HepG2 (cell line): ENCODE measurements at regions not wholly inside any gene's neighbourhood (a gene's known extent, or its start where the extent isn't known, plus 50 kb on each side); places are given as distances from the start of the nearest gene placed in this dataset.

Experiments
- ATAC-seq: fragments of 200-7000 bp; cut with Tn5 transposase; 3 replicates; pipeline ENCODE4 v1.9.1; 2020; ENCODE audit warnings: mild to moderate bottlenecking, moderate library complexity
- BruUV-seq: library from RNA; stranded (reverse); fragments of 400-500 nt; replicated peaks from 2 replicates; lab custom pipeline; 2021; lab: Mats Ljungman, UMichigan
- CTCF ChIA-PET: fragments of 300-600 bp; formaldehyde crosslinking; extraction: SDS; loops from one replicate; lab custom pipeline; 2021; ENCODE audit warnings: low total read pairs, inconsistent platforms, low intra/inter-chr PET ratio; lab: Yijun Ruan, JAX
- POLR2A ChIA-PET: fragments of 350-600 bp; sonication (Branson Sonifier 250); formaldehyde crosslinking; loops from one replicate; lab custom pipeline; 2020; ENCODE audit warnings: antibody characterized with exemption, inconsistent platforms; lab: Yijun Ruan, JAX
- DNase-seq: peaks from one replicate; pipeline ENCODE4 v3.0.0-alpha.2; 2015; ENCODE audit warnings: low spot score
- FAIRE-seq: peaks from 3 replicates; lab custom pipeline; 2011; peaks lifted over from hg19 to GRCh38; lab: Jason Lieb, UNC
- H2AFZ ChIP-seq: one replicate; pipeline ENCODE4 v1.6.1; 2011; ENCODE audit warnings: low read length, inconsistent platforms
- H3K27ac ChIP-seq: fragments of 300-600 bp; 3 replicates; pipeline ENCODE4 v1.8.0; 2011; ENCODE audit warnings: mixed run types, mild to moderate bottlenecking, mixed read lengths, low read length, inconsistent platforms; ENCODE audit not compliant: insufficient read depth; ENCODE audit errors: extremely low read length
- H3K27me3 ChIP-seq, 2 experiments: fragments of 200-600 bp in 1 of 2; 2 replicates in 1 of 2; 3 replicates in 1 of 2; pipeline versions ENCODE4 v1.6.0 to v1.8.0; 2011; ENCODE audit warnings: low read length in 2 of 2, mild to moderate bottlenecking in 2 of 2, moderate library complexity in 2 of 2, inconsistent platforms in 1 of 2; ENCODE audit not compliant: insufficient read depth in 2 of 2, control insufficient read depth in 1 of 2
- H3K36me3 ChIP-seq, 2 experiments: fragments of 200-600 bp in 1 of 2; replicated peaks in 1 of 2; 2 replicates in 1 of 2; 3 replicates in 1 of 2; pipeline versions ENCODE4 v1.5.1 to v1.8.0; 2011; ENCODE audit warnings: low read length in 2 of 2, inconsistent platforms in 1 of 2; ENCODE audit not compliant: insufficient read depth in 2 of 2, control insufficient read depth in 1 of 2
- H3K4me1 ChIP-seq: 2 replicates; pipeline ENCODE4 v1.5.1; 2012; ENCODE audit warnings: low read length, inconsistent platforms; ENCODE audit not compliant: insufficient read depth
- H3K4me2 ChIP-seq: 2 replicates; pipeline ENCODE4 v1.6.0; 2011; ENCODE audit warnings: low read depth, low read length, inconsistent platforms
- H3K4me3 ChIP-seq, 3 experiments: fragments of 200-600 bp in 1 of 3; sonication (generic), shearing (Covaris generic) in 1 of 3; replicated peaks in 1 of 3; 2 replicates each; pipeline ENCODE4 v1.5.1; 2011 to 2016; ENCODE audit warnings: low read length in 3 of 3, inconsistent platforms in 2 of 3, low read depth in 2 of 3, mild to moderate bottlenecking in 2 of 3, control low read depth in 1 of 3, mixed read lengths in 1 of 3; ENCODE audit not compliant: insufficient read depth in 1 of 3
- H3K79me2 ChIP-seq: one replicate; pipeline ENCODE4 v1.6.1; 2011; ENCODE audit warnings: low read length, inconsistent platforms; ENCODE audit not compliant: insufficient read depth
- H3K9ac ChIP-seq: 2 replicates; pipeline ENCODE4 v1.6.0; 2011; ENCODE audit warnings: mild to moderate bottlenecking, low read depth, low read length, inconsistent platforms; ENCODE audit not compliant: insufficient read depth
- H3K9me3 ChIP-seq: 2 replicates; pipeline ENCODE4 v1.5.1; 2012; ENCODE audit warnings: mild to moderate bottlenecking, low read length
- H4K20me1 ChIP-seq: 2 replicates; pipeline ENCODE4 v1.6.0; 2011; ENCODE audit warnings: inconsistent platforms, mild to moderate bottlenecking, low read length, moderate library complexity; ENCODE audit not compliant: insufficient read depth
- ATF7 ChIP-seq, 2 experiments: fragments of 450-650 bp in 1 of 2; sonication (generic) in 1 of 2; formaldehyde crosslinking in 1 of 2; IDR thresholded peaks; 2 replicates each; pipeline versions ENCODE4 v1.4.0 to v1.6.1; 2016 to 2020; ENCODE audit warnings: antibody characterized with exemption in 1 of 2, mild to moderate bottlenecking in 1 of 2, missing genetic modification reagents in 1 of 2
- BORCS8-MEF2B ChIP-seq: sonication (generic); formaldehyde crosslinking; IDR thresholded peaks from 2 replicates; pipeline ENCODE4 v1.8.0; 2022; ENCODE audit warnings: mild to moderate bottlenecking, missing genetic modification reagents
- DRAP1 ChIP-seq: IDR thresholded peaks from 2 replicates; pipeline ENCODE4 v1.6.1; 2016; ENCODE audit warnings: missing genetic modification reagents, missing compliant biosample characterization
- KMT2A ChIP-seq: sonication (generic); formaldehyde crosslinking; IDR thresholded peaks from 2 replicates; pipeline ENCODE4 v1.4.0; 2020; ENCODE audit warnings: missing genetic modification reagents
- NFKBIZ ChIP-seq: IDR thresholded peaks from 2 replicates; pipeline ENCODE4 v1.6.1; 2018; ENCODE audit warnings: missing genetic modification reagents, missing compliant biosample characterization
- NFYC ChIP-seq: IDR thresholded peaks from 2 replicates; pipeline ENCODE4 v1.6.1; 2016; ENCODE audit warnings: missing genetic modification reagents, missing compliant biosample characterization
- RFX1 ChIP-seq: fragments of 450-650 bp; IDR thresholded peaks from 2 replicates; pipeline ENCODE4 v1.6.1; 2017
- SAFB2 ChIP-seq: sonication (generic); formaldehyde crosslinking; IDR thresholded peaks from 2 replicates; pipeline ENCODE4 v1.5.1; 2020; ENCODE audit warnings: missing genetic modification reagents, low read depth, mild to moderate bottlenecking, borderline replicate concordance
- SKI ChIP-seq: fragments of 450-650 bp; IDR thresholded peaks from one replicate; pipeline ENCODE4 v1.6.1; 2018; ENCODE audit warnings: mild to moderate bottlenecking; ENCODE audit not compliant: partially characterized antibody
- TFDP1 ChIP-seq: IDR thresholded peaks from 2 replicates; pipeline ENCODE4 v1.6.1; 2016; ENCODE audit warnings: missing compliant biosample characterization, missing genetic modification reagents, borderline replicate concordance
- ZNF350 ChIP-seq: sonication (generic); formaldehyde crosslinking; IDR thresholded peaks from 2 replicates; pipeline ENCODE4 v1.4.0; 2020; ENCODE audit warnings: mild to moderate bottlenecking, low read depth, missing genetic modification reagents, borderline replicate concordance
- ZNF496 ChIP-seq: sonication (generic); formaldehyde crosslinking; IDR thresholded peaks from 2 replicates; pipeline ENCODE4 v1.8.1; 2023; ENCODE audit warnings: mild to moderate bottlenecking, moderate library complexity, missing genetic modification reagents; ENCODE audit not compliant: insufficient replicate concordance
- ZNF720 ChIP-seq: sonication (generic); formaldehyde crosslinking; IDR thresholded peaks from 2 replicates; pipeline ENCODE4 v1.4.0; 2020; ENCODE audit warnings: missing genetic modification reagents
- ZNF770 ChIP-seq: sonication (generic); formaldehyde crosslinking; IDR thresholded peaks from 2 replicates; pipeline ENCODE4 v1.5.0; 2020; ENCODE audit warnings: mild to moderate bottlenecking, missing genetic modification reagents
- ZNF879 ChIP-seq: sonication (generic); formaldehyde crosslinking; IDR thresholded peaks from 2 replicates; pipeline ENCODE4 v1.8.1; 2023; ENCODE audit warnings: missing genetic modification reagents
- in situ Hi-C: cut with HindIII; loops from 2 replicates; pipeline ENCODE4 v1.10.0; 2017; ENCODE audit warnings: low pct_unique_long_range_greater_than_20kb; ENCODE audit not compliant: extremely low pct_ligation_motif_present
- intact Hi-C: fragments of 100-400 bp; cut with micrococcal nuclease; formaldehyde crosslinking; loops from one replicate; pipeline ENCODE4 v1.10.0; 2022; ENCODE audit not compliant: unreplicated experiment
- TF ChIP-seq, protein P1 (sequence below): sonication (generic); formaldehyde crosslinking; IDR thresholded peaks from 2 replicates; pipeline ENCODE4 v1.4.0; 2020; ENCODE audit warnings: missing genetic modification reagents, borderline replicate concordance
- TF ChIP-seq, protein P2 (sequence below): sonication (generic); formaldehyde crosslinking; IDR thresholded peaks from 2 replicates; pipeline ENCODE4 v1.5.0; 2020; ENCODE audit warnings: missing genetic modification reagents

GRCh38 chr12:58184212-58184611 is 242.8 kb downstream of the ATP23 start:
- H3K27me3 ChIP-seq: no peaks in the 10 kb centered on the region
- FAIRE-seq (no peak), ATAC-seq (no peak), DNase-seq (no peak)
- no peaks in the 10 kb centered on the region for H3K36me3 ChIP-seq
- in situ Hi-C loops: no loop called here
- no peak for TF ChIP-seq DRAP1
- TF ChIP-seq ZNF879 (CRISPR knock-in tag): no peak
- TF ChIP-seq NFKBIZ: no peak
- no peak for TF ChIP-seq RFX1
- no peak for TF ChIP-seq SKI
- TF ChIP-seq TFDP1 (CRISPR knock-in tag): no peak
- TF ChIP-seq, protein P1, sequence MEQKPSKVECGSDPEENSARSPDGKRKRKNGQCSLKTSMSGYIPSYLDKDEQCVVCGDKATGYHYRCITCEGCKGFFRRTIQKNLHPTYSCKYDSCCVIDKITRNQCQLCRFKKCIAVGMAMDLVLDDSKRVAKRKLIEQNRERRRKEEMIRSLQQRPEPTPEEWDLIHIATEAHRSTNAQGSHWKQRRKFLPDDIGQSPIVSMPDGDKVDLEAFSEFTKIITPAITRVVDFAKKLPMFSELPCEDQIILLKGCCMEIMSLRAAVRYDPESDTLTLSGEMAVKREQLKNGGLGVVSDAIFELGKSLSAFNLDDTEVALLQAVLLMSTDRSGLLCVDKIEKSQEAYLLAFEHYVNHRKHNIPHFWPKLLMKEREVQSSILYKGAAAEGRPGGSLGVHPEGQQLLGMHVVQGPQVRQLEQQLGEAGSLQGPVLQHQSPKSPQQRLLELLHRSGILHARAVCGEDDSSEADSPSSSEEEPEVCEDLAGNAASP (CRISPR knock-in tag): no peak
- TF ChIP-seq ZNF770 (CRISPR knock-in tag): no peak
- TF ChIP-seq ZNF350: no peak
- no peak for TF ChIP-seq KMT2A
- no peak for TF ChIP-seq ZNF720 (CRISPR knock-in tag)
- TF ChIP-seq ATF7 (IDR thresholded peaks at IDR 0.05): no peak
- TF ChIP-seq ATF7 (CRISPR knock-in tag; IDR thresholded peaks at IDR 0.05): no peak
- TF ChIP-seq, protein P2, sequence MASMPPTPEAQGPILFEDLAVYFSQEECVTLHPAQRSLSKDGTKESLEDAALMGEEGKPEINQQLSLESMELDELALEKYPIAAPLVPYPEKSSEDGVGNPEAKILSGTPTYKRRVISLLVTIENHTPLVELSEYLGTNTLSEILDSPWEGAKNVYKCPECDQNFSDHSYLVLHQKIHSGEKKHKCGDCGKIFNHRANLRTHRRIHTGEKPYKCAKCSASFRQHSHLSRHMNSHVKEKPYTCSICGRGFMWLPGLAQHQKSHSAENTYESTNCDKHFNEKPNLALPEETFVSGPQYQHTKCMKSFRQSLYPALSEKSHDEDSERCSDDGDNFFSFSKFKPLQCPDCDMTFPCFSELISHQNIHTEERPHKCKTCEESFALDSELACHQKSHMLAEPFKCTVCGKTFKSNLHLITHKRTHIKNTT (CRISPR knock-in tag): no peak
- no peak for TF ChIP-seq ZNF496 (CRISPR knock-in tag)
- no peak for TF ChIP-seq NFYC (CRISPR knock-in tag)
- no peak for TF ChIP-seq SAFB2
- no peak for TF ChIP-seq BORCS8-MEF2B (CRISPR knock-in tag)
- BruUV-seq: no TSS peak
- H3K9ac ChIP-seq: no peak overlapping the region
- ChIA-PET CTCF (no interaction called here), POLR2A (no interaction called here)
- H4K20me1 ChIP-seq: no peaks in the 10 kb centered on the region
- no peak overlapping the region for H3K27ac ChIP-seq
- H3K9me3 ChIP-seq: no peaks in the 10 kb centered on the region
- no peaks in the 10 kb centered on the region for H3K4me1 ChIP-seq
- H3K4me3 ChIP-seq: no peak overlapping the region
- no peak overlapping the region for H2AFZ ChIP-seq
- no peak overlapping the region for H3K4me2 ChIP-seq
- H3K79me2 ChIP-seq: no peaks in the 10 kb centered on the region
- intact Hi-C loops: no loop called here
